ENCODE measurements at regions not wholly inside any gene's neighbourhood (a gene's known extent, or its start where the extent isn't known, plus 50 kb on each side); places are given as distances from the start of the nearest gene placed in this dataset.

DNA sequence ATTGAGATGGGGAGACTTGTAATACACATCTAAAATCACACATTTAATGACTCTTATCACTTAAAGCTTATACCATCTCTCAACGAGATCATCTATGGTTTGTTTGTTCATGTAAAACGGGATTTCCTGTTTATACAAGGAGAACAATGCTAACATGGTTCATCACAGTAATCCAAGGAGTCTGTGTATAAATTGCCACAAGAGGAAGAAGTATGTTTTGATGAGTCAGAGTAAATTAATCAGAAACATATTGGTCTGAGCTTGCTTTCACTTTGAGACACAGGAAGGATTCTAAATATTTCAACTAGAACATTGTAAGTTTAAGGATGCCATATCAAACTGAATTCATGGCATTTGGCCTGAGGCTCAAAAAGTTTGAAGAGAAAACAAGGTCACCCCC, 594.1 kb downstream of the GLUD2 start (continued):
- TF ChIP-seq TCF12 (IDR thresholded peaks at IDR 0.05; ENCODE audit: low read depth, low read length): no peak
- TF ChIP-seq ZNF217 (IDR thresholded peaks at IDR 0.05): no peak
- TF ChIP-seq, protein P1, sequence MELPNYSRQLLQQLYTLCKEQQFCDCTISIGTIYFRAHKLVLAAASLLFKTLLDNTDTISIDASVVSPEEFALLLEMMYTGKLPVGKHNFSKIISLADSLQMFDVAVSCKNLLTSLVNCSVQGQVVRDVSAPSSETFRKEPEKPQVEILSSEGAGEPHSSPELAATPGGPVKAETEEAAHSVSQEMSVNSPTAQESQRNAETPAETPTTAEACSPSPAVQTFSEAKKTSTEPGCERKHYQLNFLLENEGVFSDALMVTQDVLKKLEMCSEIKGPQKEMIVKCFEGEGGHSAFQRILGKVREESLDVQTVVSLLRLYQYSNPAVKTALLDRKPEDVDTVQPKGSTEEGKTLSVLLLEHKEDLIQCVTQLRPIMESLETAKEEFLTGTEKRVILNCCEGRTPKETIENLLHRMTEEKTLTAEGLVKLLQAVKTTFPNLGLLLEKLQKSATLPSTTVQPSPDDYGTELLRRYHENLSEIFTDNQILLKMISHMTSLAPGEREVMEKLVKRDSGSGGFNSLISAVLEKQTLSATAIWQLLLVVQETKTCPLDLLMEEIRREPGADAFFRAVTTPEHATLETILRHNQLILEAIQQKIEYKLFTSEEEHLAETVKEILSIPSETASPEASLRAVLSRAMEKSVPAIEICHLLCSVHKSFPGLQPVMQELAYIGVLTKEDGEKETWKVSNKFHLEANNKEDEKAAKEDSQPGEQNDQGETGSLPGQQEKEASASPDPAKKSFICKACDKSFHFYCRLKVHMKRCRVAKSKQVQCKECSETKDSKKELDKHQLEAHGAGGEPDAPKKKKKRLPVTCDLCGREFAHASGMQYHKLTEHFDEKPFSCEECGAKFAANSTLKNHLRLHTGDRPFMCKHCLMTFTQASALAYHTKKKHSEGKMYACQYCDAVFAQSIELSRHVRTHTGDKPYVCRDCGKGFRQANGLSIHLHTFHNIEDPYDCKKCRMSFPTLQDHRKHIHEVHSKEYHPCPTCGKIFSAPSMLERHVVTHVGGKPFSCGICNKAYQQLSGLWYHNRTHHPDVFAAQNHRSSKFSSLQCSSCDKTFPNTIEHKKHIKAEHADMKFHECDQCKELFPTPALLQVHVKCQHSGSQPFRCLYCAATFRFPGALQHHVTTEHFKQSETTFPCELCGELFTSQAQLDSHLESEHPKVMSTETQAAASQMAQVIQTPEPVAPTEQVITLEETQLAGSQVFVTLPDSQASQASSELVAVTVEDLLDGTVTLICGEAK (IDR thresholded peaks at IDR 0.05; ENCODE audit: borderline replicate concordance): no peak
- TF ChIP-seq FOXK2 (IDR thresholded peaks at IDR 0.05): no peak
- TF ChIP-seq PAX8 (IDR thresholded peaks at IDR 0.05): no peak
- TF ChIP-seq RAD51 (IDR thresholded peaks at IDR 0.05): no peak

DNA sequence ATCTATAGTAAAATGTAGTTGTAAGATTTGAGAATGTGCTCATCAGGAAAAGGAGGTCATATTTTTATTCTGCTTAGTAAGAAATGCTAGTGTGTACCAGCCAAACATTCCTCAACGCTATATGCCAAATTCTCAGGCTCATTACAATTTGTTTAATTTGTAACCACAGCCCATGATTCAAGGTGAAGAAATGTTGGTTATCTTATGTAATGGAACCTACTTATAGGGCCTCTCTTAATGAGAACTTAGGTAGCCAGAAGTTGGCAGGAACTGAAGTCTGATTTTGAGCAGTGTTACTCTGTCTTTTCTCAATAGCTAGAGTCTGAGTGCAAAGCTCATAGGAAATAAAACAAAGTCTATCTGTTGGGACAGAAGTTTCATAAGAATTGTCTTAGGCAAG, 595.0 kb downstream of the GLUD2 start:
- CTCF ChIA-PET: interaction anchor here (0.9 kb wide), 1 partner anchor 30 kb away, joined by 3 read pairs; no protein-coding TSS in a partner anchor
- Histone ChIP-seq H3K9ac (ENCODE audit: control insufficient read depth, insufficient read depth, low read length) (no peak overlapping the region), H3K36me3 (ENCODE audit: control insufficient read depth in 2 of 2, insufficient read depth in 2 of 2, low read length in 1 of 2) (no peaks in the 10 kb centered on the region), H3K79me2 (ENCODE audit: control insufficient read depth, insufficient read depth, low read length) (no peaks in the 10 kb centered on the region), H3K27ac (ENCODE audit: control insufficient read depth, insufficient read depth) (no peak overlapping the region), H3K9me3 (replicated peaks; ENCODE audit: control insufficient read depth, insufficient read depth, low read length) (no peaks in the 10 kb centered on the region), H3K4me1 (ENCODE audit: control insufficient read depth, insufficient read depth, low read length) (no peaks in the 10 kb centered on the region), H3K4me2 (ENCODE audit: control insufficient read depth, insufficient read depth) (no peak overlapping the region), H3K27me3 (replicated peaks in 1 of 2; ENCODE audit: control insufficient read depth in 2 of 2, insufficient read depth in 2 of 2, low read length in 1 of 2) (no peaks in the 10 kb centered on the region), H2AFZ (ENCODE audit: control insufficient read depth, low read depth, low read length) (no peak overlapping the region), H3K4me3 (no peak overlapping the region), H4K20me1 (ENCODE audit: control insufficient read depth, insufficient read depth) (no peaks in the 10 kb centered on the region)
- SMC1A ChIA-PET (ENCODE audit: uncharacterized antibody, unreplicated experiment): no interaction called here
- ATAC-seq (no peak), FAIRE-seq (no peak), DNase-seq (ENCODE audit: low read depth, low spot score) (no peak)
- POLR2A ChIA-PET: no interaction called here
- intact Hi-C loops (cut with micrococcal nuclease; ENCODE audit: unreplicated experiment): no loop called here
- WGBS (ENCODE audit: insufficient coverage, insufficient replicate concordance, low lambda C conversion rate, missing lambda C conversion rate): 56% methylated on average over 1 of the region's 1 CpG
- RAD21 ChIA-PET (ENCODE audit: unreplicated experiment): no interaction called here
- in situ Hi-C loops (cut with MboI): no loop called here
- BruUV-seq (replicated peaks): no TSS peak
- TF ChIP-seq RB1 (IDR thresholded peaks at IDR 0.05; ENCODE audit: borderline replicate concordance): no peak
- TF ChIP-seq DPF2 (IDR thresholded peaks at IDR 0.05): no peak
- no peak for TF ChIP-seq PAX8 (IDR thresholded peaks at IDR 0.05)
- TF ChIP-seq TAF1 (IDR thresholded peaks at IDR 0.05; ENCODE audit: borderline replicate concordance, low read depth, low read length): no peak
- TF ChIP-seq MEF2A (IDR thresholded peaks at IDR 0.05; ENCODE audit: insufficient read depth, low read depth, low read length): no peak
- TF ChIP-seq, protein P2, sequence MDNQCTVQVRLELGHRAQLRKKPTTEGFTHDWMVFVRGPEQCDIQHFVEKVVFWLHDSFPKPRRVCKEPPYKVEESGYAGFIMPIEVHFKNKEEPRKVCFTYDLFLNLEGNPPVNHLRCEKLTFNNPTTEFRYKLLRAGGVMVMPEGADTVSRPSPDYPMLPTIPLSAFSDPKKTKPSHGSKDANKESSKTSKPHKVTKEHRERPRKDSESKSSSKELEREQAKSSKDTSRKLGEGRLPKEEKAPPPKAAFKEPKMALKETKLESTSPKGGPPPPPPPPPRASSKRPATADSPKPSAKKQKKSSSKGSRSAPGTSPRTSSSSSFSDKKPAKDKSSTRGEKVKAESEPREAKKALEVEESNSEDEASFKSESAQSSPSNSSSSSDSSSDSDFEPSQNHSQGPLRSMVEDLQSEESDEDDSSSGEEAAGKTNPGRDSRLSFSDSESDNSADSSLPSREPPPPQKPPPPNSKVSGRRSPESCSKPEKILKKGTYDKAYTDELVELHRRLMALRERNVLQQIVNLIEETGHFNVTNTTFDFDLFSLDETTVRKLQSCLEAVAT (IDR thresholded peaks at IDR 0.05): no peak
- TF ChIP-seq RELA (IDR thresholded peaks at IDR 0.05; ENCODE audit: borderline replicate concordance, partially characterized antibody): no peak
- no peak for TF ChIP-seq MYC (IDR thresholded peaks at IDR 0.05; ENCODE audit: insufficient read depth, insufficient read length, insufficient replicate concordance, low read length, severe bottlenecking)
- no peak for TF ChIP-seq NRF1 (conservative IDR thresholded peaks at IDR 0.05; ENCODE audit: low read depth, low read length)
- TF ChIP-seq STAT3 (IDR thresholded peaks at IDR 0.05; ENCODE audit: low read depth, low read length): no peak
- no peak for TF ChIP-seq ZNF207 (IDR thresholded peaks at IDR 0.05; ENCODE audit: borderline replicate concordance)
- no peak for TF ChIP-seq LARP7 (IDR thresholded peaks at IDR 0.05)
- no peak for TF ChIP-seq MXI1 (IDR thresholded peaks at IDR 0.05; ENCODE audit: low read depth, low read length)
- no peak for TF ChIP-seq JUND (IDR thresholded peaks at IDR 0.05; ENCODE audit: low read depth, low read length)
- TF ChIP-seq FOXK2 (IDR thresholded peaks at IDR 0.05): no peak

Measured in GM12878 (cell line).